IMR-90 (cell line): ENCODE measurements at regions not wholly inside any gene's neighbourhood (a gene's known extent, or its start where the extent isn't known, plus 50 kb on each side); places are given as distances from the start of the nearest gene placed in this dataset.

Experiments used
- ATAC-seq: fragments of 200-7000 bp; cut with Tn5 transposase; 2 replicates; pipeline ENCODE4 v1.9.1; 2020; ENCODE audit warnings: low read depth, mild to moderate bottlenecking, moderate library complexity
- BruUV-seq: library from RNA; stranded (reverse); fragments of 400-500 nt; replicated peaks from 2 replicates; lab custom pipeline; 2021; lab: Mats Ljungman, UMichigan
- CTCF ChIA-PET: fragments of 300-600 bp; formaldehyde crosslinking; extraction: SDS; loops from one replicate; lab custom pipeline; 2021; ENCODE audit warnings: antibody characterized with exemption; lab: Yijun Ruan, JAX
- POLR2A ChIA-PET: fragments of 300-600 bp; sonication (Branson Sonifier 250); formaldehyde crosslinking; loops from one replicate; lab custom pipeline; 2022; ENCODE audit warnings: antibody characterized with exemption; ENCODE audit not compliant: unreplicated experiment; lab: Charles Lee
- DNase-seq: peaks from one replicate; pipeline ENCODE4 v3.0.0; 2013
- H2AFZ ChIP-seq: replicated peaks from 2 replicates; pipeline ENCODE3; 2013; ENCODE audit warnings: low read length, mild to moderate bottlenecking; ENCODE audit not compliant: poor library complexity
- H2AK5ac ChIP-seq: 2 replicates; pipeline ENCODE4 v1.6.1; 2013; ENCODE audit warnings: low read depth, low read length, inconsistent platforms
- H2AK9ac ChIP-seq: replicated peaks from 2 replicates; pipeline ENCODE3; 2013; ENCODE audit warnings: mild to moderate bottlenecking, low read depth, low read length, moderate library complexity; ENCODE audit not compliant: poor library complexity
- H2BK120ac ChIP-seq: 2 replicates; pipeline ENCODE4 v1.6.1; 2013; ENCODE audit warnings: low read depth, low read length, inconsistent platforms
- H2BK15ac ChIP-seq: 3 replicates; pipeline ENCODE4 v1.6.1; 2013; ENCODE audit warnings: low read depth, low read length, inconsistent platforms
- H2BK20ac ChIP-seq: 2 replicates; pipeline ENCODE4 v1.6.1; 2013; ENCODE audit warnings: low read depth, mild to moderate bottlenecking, inconsistent platforms, low read length, moderate library complexity
- H2BK5ac ChIP-seq: 2 replicates; pipeline ENCODE4 v1.6.1; 2013; ENCODE audit warnings: mild to moderate bottlenecking, low read depth, low read length, inconsistent platforms; ENCODE audit not compliant: poor library complexity, severe bottlenecking
- H3K14ac ChIP-seq: replicated peaks from 2 replicates; pipeline ENCODE4 v1.6.1; 2013; ENCODE audit warnings: low read depth, low read length, inconsistent platforms
- H3K18ac ChIP-seq: 2 replicates; pipeline ENCODE4 v1.6.1; 2013; ENCODE audit warnings: low read depth, low read length, control low read depth
- H3K23ac ChIP-seq: 2 replicates; pipeline ENCODE4 v1.6.1; 2013; ENCODE audit warnings: low read depth, low read length, inconsistent platforms
- H3K27ac ChIP-seq: 2 replicates; pipeline ENCODE4 v1.5.1; 2013; ENCODE audit warnings: mild to moderate bottlenecking, control low read depth, low read length; ENCODE audit not compliant: insufficient read depth
- H3K27me3 ChIP-seq: 2 replicates; pipeline ENCODE4 v1.6.1; 2013; ENCODE audit warnings: low read length; ENCODE audit not compliant: control insufficient read depth, insufficient read depth
- H3K36me3 ChIP-seq: 2 replicates; pipeline ENCODE4 v1.6.1; 2013; ENCODE audit warnings: low read length, mixed read lengths; ENCODE audit not compliant: control insufficient read depth, insufficient read depth
- H3K4ac ChIP-seq: 2 replicates; pipeline ENCODE4 v1.6.1; 2013; ENCODE audit warnings: low read depth, low read length, inconsistent platforms
- H3K4me1 ChIP-seq: 2 replicates; pipeline ENCODE4 v1.6.1; 2013; ENCODE audit warnings: low read length, mixed read lengths; ENCODE audit not compliant: control insufficient read depth, insufficient read depth
- H3K4me2 ChIP-seq: 2 replicates; pipeline ENCODE4 v1.6.1; 2013; ENCODE audit warnings: low read depth, mild to moderate bottlenecking, control low read depth, low read length, moderate library complexity
- H3K4me3 ChIP-seq: 2 replicates; pipeline ENCODE4 v1.5.1; 2013; ENCODE audit warnings: low read depth, mild to moderate bottlenecking, control low read depth, low read length, moderate library complexity; ENCODE audit not compliant: insufficient read depth
- H3K56ac ChIP-seq: 2 replicates; pipeline ENCODE4 v1.6.1; 2013; ENCODE audit warnings: low read length, inconsistent platforms; ENCODE audit not compliant: insufficient read depth; ENCODE audit errors: extremely low read depth
- H3K79me1 ChIP-seq, 2 experiments: 2 replicates each; pipeline ENCODE4 v1.6.1; 2013; ENCODE audit warnings: low read length in 2 of 2, inconsistent platforms in 1 of 2, low read depth in 1 of 2
- H3K9ac ChIP-seq: 2 replicates; pipeline ENCODE4 v1.6.1; 2013; ENCODE audit warnings: low read depth, low read length, control low read depth
- H3K9me1 ChIP-seq: 2 replicates; pipeline ENCODE4 v1.6.1; 2013; ENCODE audit warnings: low read length, inconsistent platforms; ENCODE audit not compliant: insufficient read depth
- H3K9me3 ChIP-seq: 2 replicates; pipeline ENCODE4 v1.6.1; 2013; ENCODE audit warnings: low read length; ENCODE audit not compliant: control insufficient read depth, insufficient read depth
- H4K20me1 ChIP-seq: 2 replicates; pipeline ENCODE4 v1.6.1; 2013; ENCODE audit warnings: low read length, inconsistent platforms; ENCODE audit not compliant: insufficient read depth
- H4K5ac ChIP-seq: 2 replicates; pipeline ENCODE4 v1.6.1; 2013; ENCODE audit warnings: mild to moderate bottlenecking, low read depth, low read length, control low read depth
- H4K8ac ChIP-seq, 2 experiments: 2 replicates each; pipeline ENCODE4 v1.6.1; 2013; ENCODE audit warnings: low read depth in 2 of 2, low read length in 2 of 2, control low read depth in 1 of 2, inconsistent platforms in 1 of 2
- H4K91ac ChIP-seq: 2 replicates; pipeline ENCODE4 v1.6.1; 2013; ENCODE audit warnings: low read depth, low read length, inconsistent platforms; ENCODE audit not compliant: insufficient read depth
- BHLHE40 ChIP-seq: fragments of 150-350 bp; IDR thresholded peaks from 2 replicates; pipeline ENCODE4 v1.6.1; 2016; ENCODE audit warnings: mild to moderate bottlenecking, low read depth, low read length
- CEBPB ChIP-seq: IDR thresholded peaks from 2 replicates; pipeline ENCODE4 v1.6.1; 2012; ENCODE audit warnings: low read depth, low read length, improper control_type of control experiment
- CHD1 ChIP-seq: IDR thresholded peaks from 2 replicates; pipeline ENCODE4 v1.6.1; 2012; ENCODE audit warnings: low read depth, low read length, improper control_type of control experiment
- CTCF ChIP-seq: conservative IDR thresholded peaks from 2 replicates; pipeline ENCODE4 v1.5.1; 2012; ENCODE audit warnings: mild to moderate bottlenecking, low read depth, low read length, improper control_type of control experiment
- FOS ChIP-seq: fragments of 150-350 bp; IDR thresholded peaks from 2 replicates; pipeline ENCODE4 v1.6.1; 2016; ENCODE audit warnings: low read depth, low read length
- MAFK ChIP-seq: IDR thresholded peaks from 2 replicates; pipeline ENCODE4 v1.6.1; 2012; ENCODE audit warnings: low read depth, low read length, improper control_type of control experiment
- MXI1 ChIP-seq: IDR thresholded peaks from 2 replicates; pipeline ENCODE4 v1.6.1; 2012; ENCODE audit warnings: low read depth, mild to moderate bottlenecking, low read length, moderate library complexity, borderline replicate concordance
- NFE2L2 ChIP-seq: fragments of 150-350 bp; IDR thresholded peaks from 2 replicates; pipeline ENCODE4 v1.6.1; 2016; ENCODE audit warnings: low read depth, mild to moderate bottlenecking, low read length
- RCOR1 ChIP-seq: IDR thresholded peaks from 2 replicates; pipeline ENCODE4 v1.6.1; 2012; ENCODE audit warnings: mild to moderate bottlenecking, low read length, improper control_type of control experiment; ENCODE audit not compliant: insufficient replicate concordance
- RFX5 ChIP-seq: IDR thresholded peaks from 2 replicates; pipeline ENCODE4 v1.8.0; 2012; ENCODE audit warnings: low read depth, mild to moderate bottlenecking, low read length, moderate library complexity
- WGBS, 2 experiments: methylation state at CpG; one replicate each; pipeline versions ENCODE4 v1.1.5 to v1.1.7; 2013; ENCODE audit warnings: missing lambda C conversion rate in 2 of 2; ENCODE audit not compliant: insufficient read length in 1 of 2; ENCODE audit errors: extremely low coverage in 2 of 2; 5-methylcytosine and 5-hydroxymethylcytosine counted together
- dilution Hi-C: fragments of 300-500 bp; cut with HindIII; formaldehyde crosslinking; loops from one replicate; pipeline ENCODE4 v1.14.3; 2018; ENCODE audit warnings: low sequenced_read_pairs; ENCODE audit not compliant: unreplicated experiment
- in situ Hi-C: fragments of 300-500 bp; cut with MboI; formaldehyde crosslinking; loops from 3 replicates; pipeline ENCODE4 v1.14.3; 2019; ENCODE audit warnings: low sequenced_read_pairs, inconsistent platforms, mixed read lengths
- intact Hi-C: fragments of 100-400 bp; cut with micrococcal nuclease; formaldehyde crosslinking; loops from 2 replicates; pipeline ENCODE4 v1.10.0; 2022
- TF ChIP-seq, protein P1 (sequence below): fragments of 150-350 bp; IDR thresholded peaks from 2 replicates; pipeline ENCODE4 v1.6.1; 2017; ENCODE audit warnings: mild to moderate bottlenecking, antibody characterized with exemption, low read length, low read depth
- TF ChIP-seq, protein P2 (sequence below): fragments of 150-350 bp; IDR thresholded peaks from 2 replicates; pipeline ENCODE4 v1.6.1; 2016; ENCODE audit warnings: low read depth, mild to moderate bottlenecking, low read length, moderate library complexity, borderline replicate concordance

DNA sequence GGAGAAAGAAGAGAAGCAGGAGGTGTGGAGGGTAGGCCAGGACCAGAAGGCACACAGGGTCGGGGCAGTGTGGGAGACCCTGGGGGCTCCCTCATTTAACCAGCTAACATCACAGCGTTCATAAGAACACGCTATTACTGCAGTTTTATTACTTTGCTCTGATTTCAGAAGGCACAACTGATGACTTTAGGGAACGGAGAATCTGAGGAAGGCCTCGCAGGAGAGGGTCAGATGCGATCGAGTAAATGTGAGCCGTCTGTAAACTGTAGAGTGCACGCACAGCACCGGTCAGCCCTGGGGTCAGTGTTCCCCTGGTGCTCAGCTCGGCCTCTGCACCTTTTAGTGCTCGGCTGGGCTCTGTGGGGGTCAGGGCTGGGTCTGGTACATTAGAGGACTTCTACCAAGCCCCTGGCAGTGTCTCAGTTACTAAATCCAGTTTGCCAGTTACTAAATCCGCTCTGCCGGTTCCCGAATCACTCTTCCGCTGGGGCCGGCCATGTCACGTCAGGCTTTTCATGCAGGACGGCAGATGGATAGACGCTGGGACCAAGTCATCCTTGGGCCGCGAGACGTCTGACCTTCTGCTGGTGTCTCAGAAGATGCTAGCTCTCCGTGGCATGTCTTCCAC lies 325.9 kb downstream of the SEC14L1 start:
- no peak overlapping the region for H4K5ac ChIP-seq
- ChIA-PET CTCF (interaction anchor here (1.4 kb wide), 1 partner anchor 37 kb away, joined by 6 read pairs; no protein-coding TSS in a partner anchor), POLR2A (interaction anchor here (0.6 kb wide), 1 partner anchor 84 kb away, joined by 3 read pairs; no protein-coding TSS in a partner anchor)
- H3K4me2 ChIP-seq: no peak overlapping the region
- H3K4me1 ChIP-seq: peaks cover 39% of the 10 kb centered on the region
- intact Hi-C loops: no loop called here
- H2BK120ac ChIP-seq: no peak overlapping the region
- 0 out of 2 replicates have a peak overlapping the region, but pooled peaks have one; percentile 27 for H2AK5ac ChIP-seq
- H3K23ac ChIP-seq: peak overlapping the region; percentile 24; the same call in 1 of the 2 replicates
- H3K27ac ChIP-seq: peak overlapping the region; percentile 23; the same call in 1 of the 2 replicates
- peak overlapping the region; percentile 89 for H2AK9ac ChIP-seq
- H3K4ac ChIP-seq: peak overlapping the region; percentile 29
- H4K91ac ChIP-seq: no peak overlapping the region
- H3K9me1 ChIP-seq: peaks cover 44% of the 10 kb centered on the region
- H2BK5ac ChIP-seq: no peak overlapping the region
- H3K36me3 ChIP-seq: peaks cover 17% of the 10 kb centered on the region; the same call in 1 of the 2 replicates
- no peak overlapping the region for H2BK20ac ChIP-seq
- in situ Hi-C loops: no loop called here
- H3K56ac ChIP-seq: no peak overlapping the region
- DNase-seq (no peak), ATAC-seq (no peak)
- no peak overlapping the region for H3K14ac ChIP-seq
- H3K4me3 ChIP-seq: no peak overlapping the region
- H3K9ac ChIP-seq: peak overlapping the region; percentile 25; the same call in 1 of the 2 replicates
- H3K79me1 ChIP-seq: peaks cover 39 to 93% of the 10 kb centered on the region in 2 experiments
- peaks cover 96% of the 10 kb centered on the region for H4K20me1 ChIP-seq
- no peaks in the 10 kb centered on the region for H3K9me3 ChIP-seq
- 95% methylated on average over 14 of the region's 24 CpGs; no CpG with 5 or more reads in 1 of the 2 experiments for WGBS, 2 experiments
- TF ChIP-seq NFE2L2 (no peak), CTCF (no peak), RFX5 (no peak), BHLHE40 (no peak), CEBPB (no peak), RCOR1 (no peak), FOS (no peak), MXI1 (no peak), CHD1 (no peak), MAFK (no peak)
- TF ChIP-seq, protein P1, sequence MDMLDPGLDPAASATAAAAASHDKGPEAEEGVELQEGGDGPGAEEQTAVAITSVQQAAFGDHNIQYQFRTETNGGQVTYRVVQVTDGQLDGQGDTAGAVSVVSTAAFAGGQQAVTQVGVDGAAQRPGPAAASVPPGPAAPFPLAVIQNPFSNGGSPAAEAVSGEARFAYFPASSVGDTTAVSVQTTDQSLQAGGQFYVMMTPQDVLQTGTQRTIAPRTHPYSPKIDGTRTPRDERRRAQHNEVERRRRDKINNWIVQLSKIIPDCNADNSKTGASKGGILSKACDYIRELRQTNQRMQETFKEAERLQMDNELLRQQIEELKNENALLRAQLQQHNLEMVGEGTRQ: no peak
- TF ChIP-seq, protein P2, sequence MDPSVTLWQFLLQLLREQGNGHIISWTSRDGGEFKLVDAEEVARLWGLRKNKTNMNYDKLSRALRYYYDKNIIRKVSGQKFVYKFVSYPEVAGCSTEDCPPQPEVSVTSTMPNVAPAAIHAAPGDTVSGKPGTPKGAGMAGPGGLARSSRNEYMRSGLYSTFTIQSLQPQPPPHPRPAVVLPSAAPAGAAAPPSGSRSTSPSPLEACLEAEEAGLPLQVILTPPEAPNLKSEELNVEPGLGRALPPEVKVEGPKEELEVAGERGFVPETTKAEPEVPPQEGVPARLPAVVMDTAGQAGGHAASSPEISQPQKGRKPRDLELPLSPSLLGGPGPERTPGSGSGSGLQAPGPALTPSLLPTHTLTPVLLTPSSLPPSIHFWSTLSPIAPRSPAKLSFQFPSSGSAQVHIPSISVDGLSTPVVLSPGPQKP: no peak
- H2AFZ ChIP-seq: no peak overlapping the region
- dilution Hi-C loops: no loop called here
- H2BK15ac ChIP-seq: no peak overlapping the region; the same call in 1 of the 3 replicates
- H3K18ac ChIP-seq: no peak overlapping the region
- BruUV-seq: no TSS peak
- H4K8ac ChIP-seq: no peak overlapping the region
- no peaks in the 10 kb centered on the region for H3K27me3 ChIP-seq
